Panc1 (cell line): ENCODE measurements at regions not wholly inside any gene's neighbourhood (a gene's known extent, or its start where the extent isn't known, plus 50 kb on each side); places are given as distances from the start of the nearest gene placed in this dataset.

ENCODE experiments used
- ATAC-seq: fragments of 200-7000 bp; cut with Tn5 transposase; 2 replicates; pipeline ENCODE4 v1.9.1; 2020; ENCODE audit warnings: mild to moderate bottlenecking, moderate library complexity
- BruUV-seq: library from RNA; stranded (reverse); fragments of 400-500 nt; replicated peaks from 2 replicates; lab custom pipeline; 2021; lab: Mats Ljungman, UMichigan
- CTCF ChIA-PET: fragments of 300-600 bp; sonication (Branson Sonifier 250); formaldehyde crosslinking; loops from one replicate; lab custom pipeline; 2022; ENCODE audit warnings: antibody characterized with exemption; lab: Charles Lee
- POLR2A ChIA-PET: fragments of 300-600 bp; sonication (Branson Sonifier 250); formaldehyde crosslinking; loops from one replicate; lab custom pipeline; 2022; ENCODE audit warnings: antibody characterized with exemption; lab: Charles Lee
- DNase-seq: peaks from one replicate; pipeline ENCODE4 v3.0.0-alpha.2; 2010; ENCODE audit warnings: low read depth, low spot score
- H3K27ac ChIP-seq: 2 replicates; pipeline ENCODE4 v1.5.1; 2011; ENCODE audit warnings: mild to moderate bottlenecking, low read length, inconsistent platforms
- H3K27me3 ChIP-seq: fragments of 200-500 bp; sonication (Bioruptor generic); 2 replicates; pipeline ENCODE4 v1.6.0; 2014; ENCODE audit warnings: low read length, inconsistent platforms; ENCODE audit not compliant: control insufficient read depth, insufficient read depth
- H3K36me3 ChIP-seq: fragments of 200-500 bp; sonication (Bioruptor generic); 2 replicates; pipeline ENCODE4 v1.5.1; 2014; ENCODE audit warnings: inconsistent platforms, mild to moderate bottlenecking, low read length, moderate library complexity; ENCODE audit not compliant: control insufficient read depth, insufficient read depth
- H3K4me1 ChIP-seq: 2 replicates; pipeline ENCODE4 v1.5.1; 2011; ENCODE audit warnings: inconsistent platforms, mild to moderate bottlenecking, low read length, moderate library complexity; ENCODE audit not compliant: control insufficient read depth, insufficient read depth
- H3K4me3 ChIP-seq, 2 experiments: 2 replicates each; pipeline ENCODE4 v1.5.1; 2011 to 2012; ENCODE audit warnings: low read depth in 2 of 2, low read length in 2 of 2, mild to moderate bottlenecking in 2 of 2, inconsistent platforms in 1 of 2, moderate library complexity in 1 of 2
- H3K9me3 ChIP-seq: fragments of 200-500 bp; sonication (Bioruptor generic); 2 replicates; pipeline ENCODE4 v1.5.1; 2014; ENCODE audit warnings: low read depth, mild to moderate bottlenecking, inconsistent platforms, low read length, moderate library complexity; ENCODE audit not compliant: control insufficient read depth, insufficient read depth
- POLR2AphosphoS5 ChIP-seq: IDR thresholded peaks from 2 replicates; pipeline ENCODE4 v1.6.1; 2012; ENCODE audit warnings: mild to moderate bottlenecking, low read depth, low read length, moderate library complexity
- SIN3A ChIP-seq: IDR thresholded peaks from 2 replicates; pipeline ENCODE4 v1.6.1; 2012; ENCODE audit warnings: low read depth, mild to moderate bottlenecking, low read length, moderate library complexity, borderline replicate concordance; ENCODE audit not compliant: insufficient read depth
- TCF7L2 ChIP-seq: IDR thresholded peaks from 2 replicates; pipeline ENCODE4 v1.6.1; 2011; ENCODE audit warnings: mild to moderate bottlenecking, low read depth, low read length, inconsistent platforms
- in situ Hi-C: cut with HindIII; loops from 2 replicates; pipeline ENCODE4 v1.10.0; 2016; ENCODE audit warnings: low sequenced_read_pairs, low pct_unique_long_range_greater_than_20kb
- intact Hi-C: fragments of 100-400 bp; cut with micrococcal nuclease; formaldehyde crosslinking; loops from one replicate; pipeline ENCODE4 v1.10.0; 2022; ENCODE audit not compliant: unreplicated experiment
- TF ChIP-seq, protein P1 (sequence below): fragments of 450-650 bp; IDR thresholded peaks from 2 replicates; pipeline ENCODE4 v1.5.1; 2017; ENCODE audit warnings: mild to moderate bottlenecking
- TF ChIP-seq, protein P2 (sequence below), 2 experiments: IDR thresholded peaks; 2 replicates each; pipeline ENCODE4 v1.6.1; 2011 to 2012; ENCODE audit warnings: low read depth in 2 of 2, control low read depth in 1 of 2, low read length in 1 of 2, mild to moderate bottlenecking in 1 of 2, moderate library complexity in 1 of 2; ENCODE audit not compliant: insufficient read depth in 1 of 2

DNA sequence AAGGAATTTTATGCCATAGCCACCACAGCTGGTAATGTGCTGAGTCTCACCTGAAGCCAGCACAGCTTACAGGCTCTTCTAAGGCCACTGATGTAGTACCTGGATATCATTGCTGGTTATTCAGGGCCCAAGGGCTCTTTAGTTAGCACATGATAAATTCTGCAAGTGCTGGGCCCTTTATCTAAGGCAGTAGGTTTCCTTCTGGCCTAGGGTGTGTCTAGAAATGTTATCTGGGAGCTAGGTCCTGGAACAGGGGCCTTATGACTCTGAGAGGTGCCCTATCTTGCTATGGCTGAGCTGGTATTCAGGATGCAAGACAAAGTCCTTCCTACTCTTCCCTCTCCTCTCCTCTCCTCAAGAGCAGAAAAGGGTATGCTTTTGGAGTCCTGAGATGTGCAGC is 1424.5 kb upstream of the NUDT12 start:
- ATAC-seq (no peak), DNase-seq (no peak)
- Histone ChIP-seq H3K4me1 (no peaks in the 10 kb centered on the region), H3K36me3 (no peaks in the 10 kb centered on the region), H3K9me3 (no peaks in the 10 kb centered on the region), H3K27me3 (no peaks in the 10 kb centered on the region), H3K27ac (no peak overlapping the region), H3K4me3 (no peak overlapping the region)
- intact Hi-C loops (no loop called here), in situ Hi-C loops (no loop called here)
- BruUV-seq: no TSS peak
- CTCF ChIA-PET: no interaction called here
- TF ChIP-seq POLR2AphosphoS5: no peak
- no peak for TF ChIP-seq TCF7L2
- TF ChIP-seq, protein P1, sequence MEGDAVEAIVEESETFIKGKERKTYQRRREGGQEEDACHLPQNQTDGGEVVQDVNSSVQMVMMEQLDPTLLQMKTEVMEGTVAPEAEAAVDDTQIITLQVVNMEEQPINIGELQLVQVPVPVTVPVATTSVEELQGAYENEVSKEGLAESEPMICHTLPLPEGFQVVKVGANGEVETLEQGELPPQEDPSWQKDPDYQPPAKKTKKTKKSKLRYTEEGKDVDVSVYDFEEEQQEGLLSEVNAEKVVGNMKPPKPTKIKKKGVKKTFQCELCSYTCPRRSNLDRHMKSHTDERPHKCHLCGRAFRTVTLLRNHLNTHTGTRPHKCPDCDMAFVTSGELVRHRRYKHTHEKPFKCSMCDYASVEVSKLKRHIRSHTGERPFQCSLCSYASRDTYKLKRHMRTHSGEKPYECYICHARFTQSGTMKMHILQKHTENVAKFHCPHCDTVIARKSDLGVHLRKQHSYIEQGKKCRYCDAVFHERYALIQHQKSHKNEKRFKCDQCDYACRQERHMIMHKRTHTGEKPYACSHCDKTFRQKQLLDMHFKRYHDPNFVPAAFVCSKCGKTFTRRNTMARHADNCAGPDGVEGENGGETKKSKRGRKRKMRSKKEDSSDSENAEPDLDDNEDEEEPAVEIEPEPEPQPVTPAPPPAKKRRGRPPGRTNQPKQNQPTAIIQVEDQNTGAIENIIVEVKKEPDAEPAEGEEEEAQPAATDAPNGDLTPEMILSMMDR: no peak
- TF ChIP-seq, protein P2, sequence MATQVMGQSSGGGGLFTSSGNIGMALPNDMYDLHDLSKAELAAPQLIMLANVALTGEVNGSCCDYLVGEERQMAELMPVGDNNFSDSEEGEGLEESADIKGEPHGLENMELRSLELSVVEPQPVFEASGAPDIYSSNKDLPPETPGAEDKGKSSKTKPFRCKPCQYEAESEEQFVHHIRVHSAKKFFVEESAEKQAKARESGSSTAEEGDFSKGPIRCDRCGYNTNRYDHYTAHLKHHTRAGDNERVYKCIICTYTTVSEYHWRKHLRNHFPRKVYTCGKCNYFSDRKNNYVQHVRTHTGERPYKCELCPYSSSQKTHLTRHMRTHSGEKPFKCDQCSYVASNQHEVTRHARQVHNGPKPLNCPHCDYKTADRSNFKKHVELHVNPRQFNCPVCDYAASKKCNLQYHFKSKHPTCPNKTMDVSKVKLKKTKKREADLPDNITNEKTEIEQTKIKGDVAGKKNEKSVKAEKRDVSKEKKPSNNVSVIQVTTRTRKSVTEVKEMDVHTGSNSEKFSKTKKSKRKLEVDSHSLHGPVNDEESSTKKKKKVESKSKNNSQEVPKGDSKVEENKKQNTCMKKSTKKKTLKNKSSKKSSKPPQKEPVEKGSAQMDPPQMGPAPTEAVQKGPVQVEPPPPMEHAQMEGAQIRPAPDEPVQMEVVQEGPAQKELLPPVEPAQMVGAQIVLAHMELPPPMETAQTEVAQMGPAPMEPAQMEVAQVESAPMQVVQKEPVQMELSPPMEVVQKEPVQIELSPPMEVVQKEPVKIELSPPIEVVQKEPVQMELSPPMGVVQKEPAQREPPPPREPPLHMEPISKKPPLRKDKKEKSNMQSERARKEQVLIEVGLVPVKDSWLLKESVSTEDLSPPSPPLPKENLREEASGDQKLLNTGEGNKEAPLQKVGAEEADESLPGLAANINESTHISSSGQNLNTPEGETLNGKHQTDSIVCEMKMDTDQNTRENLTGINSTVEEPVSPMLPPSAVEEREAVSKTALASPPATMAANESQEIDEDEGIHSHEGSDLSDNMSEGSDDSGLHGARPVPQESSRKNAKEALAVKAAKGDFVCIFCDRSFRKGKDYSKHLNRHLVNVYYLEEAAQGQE (IDR thresholded peaks at IDR 0.05; ENCODE audit: insufficient read depth in 1 of 2, low read depth in 2 of 2, low read length in 1 of 2): no peak
- no peak for TF ChIP-seq SIN3A
- POLR2A ChIA-PET: no interaction called here

DNA sequence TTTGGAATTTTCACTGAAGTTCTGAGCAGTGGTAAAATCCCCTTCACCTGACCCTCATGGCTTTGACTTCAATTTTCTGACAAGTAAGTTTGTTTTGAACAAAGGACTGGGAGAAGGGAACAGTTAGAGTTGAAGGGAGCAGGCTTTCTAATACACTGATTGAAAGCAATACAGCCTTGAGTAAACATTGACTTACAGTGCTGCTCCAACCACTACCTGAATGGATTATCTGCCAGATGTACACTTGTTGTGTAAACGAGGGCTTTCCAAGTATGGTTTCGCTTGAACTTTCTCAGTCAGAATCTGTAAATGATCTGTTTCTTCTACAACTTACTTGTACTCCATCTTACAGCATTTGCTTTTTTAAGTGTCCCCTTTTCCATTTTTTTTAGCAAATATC is 1414.9 kb upstream of the NUDT12 start:
- ChIA-PET POLR2A (no interaction called here), CTCF (no interaction called here)
- in situ Hi-C loops: no loop called here
- no peak overlapping the region for H3K27ac ChIP-seq
- TF ChIP-seq POLR2AphosphoS5 (no peak), TCF7L2 (no peak), SIN3A (no peak)
- TF ChIP-seq, protein P1: no peak
- TF ChIP-seq, protein P2 (IDR thresholded peaks at IDR 0.05; ENCODE audit: insufficient read depth in 1 of 2, low read depth in 2 of 2, low read length in 1 of 2): no peak
- intact Hi-C loops: no loop called here
- no TSS peak for BruUV-seq
- no peaks in the 10 kb centered on the region for H3K36me3 ChIP-seq
- H3K4me3 ChIP-seq: no peak overlapping the region
- DNase-seq: no peak
- no peaks in the 10 kb centered on the region for H3K9me3 ChIP-seq
- no peak for ATAC-seq
- no peaks in the 10 kb centered on the region for H3K4me1 ChIP-seq
- no peaks in the 10 kb centered on the region for H3K27me3 ChIP-seq
